ENCODE measurements at regions not wholly inside any gene's neighbourhood (a gene's known extent, or its start where the extent isn't known, plus 50 kb on each side); places are given as distances from the start of the nearest gene placed in this dataset.

DNA sequence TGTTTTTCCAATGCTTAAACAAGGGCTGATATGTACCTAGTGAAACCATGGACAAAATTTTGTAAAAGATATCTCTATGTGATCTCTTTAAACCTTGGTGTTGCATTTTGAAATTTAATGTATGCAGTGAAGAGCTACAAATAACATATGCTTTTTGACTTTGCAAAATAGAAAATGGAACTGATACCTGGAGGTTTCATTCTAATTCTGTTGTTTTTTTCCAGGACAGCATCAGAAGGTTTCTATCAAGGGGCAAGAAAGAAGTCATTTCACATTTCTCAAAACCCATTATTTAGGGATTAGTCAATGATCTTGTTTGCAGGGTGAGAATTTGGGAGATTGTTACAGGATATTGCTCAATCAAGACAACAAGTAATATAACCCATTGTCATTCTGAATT, 549.3 kb downstream of the CDY2B start:
- TF ChIP-seq, protein P1, sequence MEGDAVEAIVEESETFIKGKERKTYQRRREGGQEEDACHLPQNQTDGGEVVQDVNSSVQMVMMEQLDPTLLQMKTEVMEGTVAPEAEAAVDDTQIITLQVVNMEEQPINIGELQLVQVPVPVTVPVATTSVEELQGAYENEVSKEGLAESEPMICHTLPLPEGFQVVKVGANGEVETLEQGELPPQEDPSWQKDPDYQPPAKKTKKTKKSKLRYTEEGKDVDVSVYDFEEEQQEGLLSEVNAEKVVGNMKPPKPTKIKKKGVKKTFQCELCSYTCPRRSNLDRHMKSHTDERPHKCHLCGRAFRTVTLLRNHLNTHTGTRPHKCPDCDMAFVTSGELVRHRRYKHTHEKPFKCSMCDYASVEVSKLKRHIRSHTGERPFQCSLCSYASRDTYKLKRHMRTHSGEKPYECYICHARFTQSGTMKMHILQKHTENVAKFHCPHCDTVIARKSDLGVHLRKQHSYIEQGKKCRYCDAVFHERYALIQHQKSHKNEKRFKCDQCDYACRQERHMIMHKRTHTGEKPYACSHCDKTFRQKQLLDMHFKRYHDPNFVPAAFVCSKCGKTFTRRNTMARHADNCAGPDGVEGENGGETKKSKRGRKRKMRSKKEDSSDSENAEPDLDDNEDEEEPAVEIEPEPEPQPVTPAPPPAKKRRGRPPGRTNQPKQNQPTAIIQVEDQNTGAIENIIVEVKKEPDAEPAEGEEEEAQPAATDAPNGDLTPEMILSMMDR (IDR thresholded peaks at IDR 0.05; ENCODE audit: low read depth, low read length, poor library complexity, severe bottlenecking): no peak
- TF ChIP-seq EZH2phosphoT487 (IDR thresholded peaks at IDR 0.05; ENCODE audit: borderline replicate concordance, low read length): no peak
